Left forelimb (tissue), 1 donor: ENCODE measurements at regions not wholly inside any gene's neighbourhood (a gene's known extent, or its start where the extent isn't known, plus 50 kb on each side); places are given as distances from the start of the nearest gene placed in this dataset.

Experiments
- DNase-seq: peaks from one replicate; pipeline ENCODE4 v3.0.0-alpha.2; 2018; ENCODE audit warnings: low spot score

GRCh38 chr14:104439625-104440024 lies 139.9 kb upstream of the C14orf180 start:
- peak; percentile 36 for DNase-seq

GRCh38 chr14:104440297-104440956 lies 139.1 kb upstream of the C14orf180 start:
- DNase-seq = no peak

GRCh38 chr14:104441275-104442106 lies 138.1 kb upstream of the C14orf180 start:
- peak; percentile 58 for DNase-seq

- peak; percentile 59 for DNase-seq
These were observed 137.4 kb upstream of the C14orf180 start for GRCh38 chr14:104442107-104442551.

GRCh38 chr14:104442631-104443390 lies 136.8 kb upstream of the C14orf180 start:
- DNase-seq = peak; percentile 54

- peak; percentile 57 for DNase-seq
These were observed 136.0 kb upstream of the C14orf180 start for GRCh38 chr14:104443391-104444158.

GRCh38 chr14:104444159-104445030 lies 135.2 kb upstream of the C14orf180 start:
- DNase-seq = peak; percentile 62

- DNase-seq = peak; percentile 37
These were observed 134.5 kb upstream of the C14orf180 start for GRCh38 chr14:104445086-104445485.

GRCh38 chr14:104445832-104446381 lies 133.7 kb upstream of the C14orf180 start:
- DNase-seq = peak; percentile 42

- peak; percentile 40 for DNase-seq
These were observed 133.0 kb upstream of the C14orf180 start for GRCh38 chr14:104446611-104447010.

- DNase-seq = no peak
These were observed 131.8 kb upstream of the C14orf180 start for GRCh38 chr14:104447750-104448149.

GRCh38 chr14:104448321-104448720 lies 131.2 kb upstream of the C14orf180 start:
- DNase-seq = no peak

- DNase-seq = no peak
These were observed 130.8 kb upstream of the C14orf180 start for GRCh38 chr14:104448721-104449120.

- DNase-seq = peak; percentile 51
These were observed 128.7 kb upstream of the C14orf180 start for GRCh38 chr14:104450811-104451401.

- DNase-seq = peak; percentile 31
These were observed 128.1 kb upstream of the C14orf180 start for GRCh38 chr14:104451474-104451873.

- no peak for DNase-seq
These were observed 120.7 kb upstream of the C14orf180 start for GRCh38 chr14:104458845-104459244.

- DNase-seq = no peak
These were observed 118.5 kb upstream of the C14orf180 start for GRCh38 chr14:104460791-104461651.

GRCh38 chr14:104461676-104462449 lies 117.7 kb upstream of the C14orf180 start:
- DNase-seq = no peak
